ENCODE measurements at regions not wholly inside any gene's neighbourhood (a gene's known extent, or its start where the extent isn't known, plus 50 kb on each side); places are given as distances from the start of the nearest gene placed in this dataset.
A peak's percentile ranks its signal among the peaks of the same experiment; 100 is the strongest.

DNA sequence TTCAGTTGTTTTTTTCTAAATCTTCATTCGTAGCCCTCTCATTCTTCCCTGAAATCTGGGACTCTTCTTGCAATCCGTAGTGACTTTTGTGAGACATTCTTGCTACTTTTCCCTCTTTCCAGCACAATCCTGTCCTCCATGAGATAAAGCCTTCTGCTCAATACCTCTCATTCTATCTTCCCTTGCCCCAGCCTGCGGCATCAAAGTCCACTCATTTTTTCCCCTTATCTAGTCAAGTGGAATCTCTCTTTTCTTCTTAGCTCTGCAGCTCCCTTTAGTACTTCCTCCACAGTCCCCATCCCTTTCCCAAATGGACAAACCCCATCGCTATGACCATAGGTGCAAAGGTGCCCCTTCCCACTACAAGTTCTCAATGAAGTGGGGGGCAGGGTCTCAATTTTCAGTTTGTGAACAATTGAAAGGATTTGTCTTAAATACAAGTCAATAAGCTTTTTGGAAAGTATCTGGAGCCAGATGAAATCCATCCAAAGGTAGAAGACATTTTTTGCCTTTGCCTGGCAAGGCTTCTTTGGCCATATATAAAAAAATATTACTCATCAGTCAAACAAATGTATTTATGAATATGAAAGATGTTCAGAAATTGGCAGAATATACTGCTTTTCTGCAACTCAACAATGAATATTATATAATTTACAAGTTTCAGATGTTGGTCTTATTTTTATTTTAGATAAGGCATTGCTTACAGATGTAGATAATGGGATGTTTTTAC is 179.4 kb downstream of the SNAPC1 start:
- DNase-seq (ENCODE audit: low read depth): no peak

- no peak for DNase-seq (ENCODE audit: low read depth)
Measured at GRCh38 chr14:61948376-61948775, 186.2 kb downstream of the SNAPC1 start.

- no peak for DNase-seq (ENCODE audit: low read depth)
Measured at GRCh38 chr14:61950340-61950739, 188.1 kb downstream of the SNAPC1 start.

- no peak for DNase-seq (ENCODE audit: low read depth)
Measured at GRCh38 chr14:61953602-61954001, 191.4 kb downstream of the SNAPC1 start.

- no peak for DNase-seq (ENCODE audit: low read depth)
Measured at GRCh38 chr14:61954306-61954705, 192.1 kb downstream of the SNAPC1 start.

DNA sequence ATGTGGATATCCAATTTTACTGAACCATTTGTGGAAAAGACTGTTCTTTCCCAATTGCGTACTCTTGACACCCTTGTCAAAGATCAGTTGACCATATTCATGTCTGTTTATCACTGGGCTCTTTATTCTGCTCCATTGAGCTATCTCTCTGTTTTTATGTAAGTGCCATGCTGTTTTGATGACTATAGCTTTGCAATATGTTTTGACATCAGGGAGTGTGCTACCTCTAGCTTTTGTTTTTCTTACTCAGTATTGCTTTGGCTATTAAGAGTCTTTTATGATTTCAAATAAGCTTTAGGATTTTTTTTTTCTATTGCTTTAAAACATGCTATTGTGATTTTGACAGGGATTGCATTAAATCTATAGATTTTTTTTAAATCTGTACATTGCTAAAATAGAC is 194.3 kb downstream of the SNAPC1 start:
- DNase-seq (ENCODE audit: low read depth): no peak

GRCh38 chr14:61959348-61959747 is 197.1 kb downstream of the SNAPC1 start:
- no peak for DNase-seq (ENCODE audit: low read depth)

- DNase-seq (ENCODE audit: low read depth): no peak
Measured at GRCh38 chr14:61961369-61961768, 199.1 kb downstream of the SNAPC1 start.

GRCh38 chr14:61963926-61964325 is 201.7 kb downstream of the SNAPC1 start:
- no peak for DNase-seq (ENCODE audit: low read depth)

GRCh38 chr14:61965030-61965745 is 203.0 kb downstream of the SNAPC1 start:
- peak; percentile 86 for DNase-seq (ENCODE audit: low read depth)

DNA sequence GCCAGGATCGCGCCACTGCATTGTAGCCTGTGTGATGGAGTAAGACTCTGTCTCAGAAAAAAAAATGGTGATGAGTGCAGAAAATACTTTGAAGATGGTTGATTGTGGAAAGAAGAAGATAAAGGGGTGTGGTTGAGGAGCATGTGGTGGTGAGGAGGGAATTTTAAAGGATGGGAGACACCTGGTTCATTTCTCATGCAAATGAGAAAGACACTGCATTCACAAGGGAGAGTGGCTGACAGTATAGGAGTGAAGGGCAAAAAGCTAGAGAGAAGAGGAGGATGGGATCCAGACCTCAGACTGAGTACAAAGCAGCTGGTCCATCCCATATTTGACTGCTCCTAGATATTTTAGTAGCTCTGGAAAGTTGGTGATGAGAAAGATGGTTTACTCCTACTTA is 206.0 kb downstream of the SNAPC1 start:
- DNase-seq (ENCODE audit: low read depth): no peak

DNA sequence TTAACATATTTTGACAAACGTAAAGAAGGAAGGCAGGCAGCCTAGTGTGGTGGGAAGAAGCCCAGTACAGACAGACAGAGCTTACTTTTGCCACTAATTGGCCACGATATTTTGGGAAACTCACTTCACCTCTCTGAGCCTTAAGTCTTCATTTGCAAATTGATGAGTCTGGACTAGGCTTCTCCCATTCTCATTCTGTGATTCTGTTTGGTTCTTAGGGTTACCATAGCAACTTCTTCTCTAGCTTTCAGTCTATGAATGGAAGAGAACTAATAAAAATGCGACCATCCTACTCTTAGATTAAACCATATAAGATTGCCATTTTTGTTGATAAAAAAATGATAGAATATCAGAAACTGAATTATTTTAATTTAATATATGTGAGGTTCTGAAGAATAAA is 210.5 kb downstream of the SNAPC1 start:
- DNase-seq (ENCODE audit: low read depth): no peak

DNA sequence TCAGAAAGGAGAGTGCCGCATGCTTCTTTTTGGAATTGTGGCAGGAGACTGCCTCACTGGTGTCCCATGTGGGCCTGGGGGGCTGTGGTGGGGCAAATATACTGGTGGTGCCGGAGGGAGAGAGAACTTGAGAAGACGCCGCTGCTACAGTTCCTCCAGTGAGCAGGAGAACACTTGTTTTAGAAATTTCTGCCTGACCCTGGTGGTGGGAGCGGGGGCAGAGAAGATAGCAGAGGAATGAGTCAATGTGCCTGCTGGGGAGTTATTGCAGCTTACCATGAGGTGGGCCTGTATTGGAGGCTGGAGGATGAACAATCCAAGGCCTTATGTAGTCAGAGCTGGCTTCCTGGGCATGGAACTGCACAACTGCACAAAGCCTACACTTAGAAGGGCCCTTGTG is 211.8 kb downstream of the SNAPC1 start:
- no peak for DNase-seq (ENCODE audit: low read depth)

DNA sequence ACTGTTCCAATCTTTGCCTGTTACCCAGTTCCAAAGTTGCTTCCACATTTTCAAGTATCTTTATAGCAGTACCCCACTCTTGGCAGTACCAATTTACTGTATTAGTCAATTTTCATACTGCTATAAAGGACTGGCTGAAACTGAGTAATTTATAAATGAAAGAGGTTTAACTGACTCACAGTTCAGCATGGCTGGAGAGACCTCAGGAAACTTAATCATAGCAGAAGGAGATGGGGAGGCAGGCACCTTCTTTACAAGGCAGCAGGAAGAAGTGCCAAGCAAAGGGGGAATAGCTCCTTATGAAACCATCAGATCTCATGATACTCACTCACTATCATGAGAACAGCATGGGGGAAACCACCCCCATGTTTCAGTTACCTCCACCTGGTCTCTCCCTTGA is 215.0 kb downstream of the SNAPC1 start:
- DNase-seq (ENCODE audit: low read depth): no peak

- no peak for DNase-seq (ENCODE audit: low read depth)
Measured at GRCh38 chr14:61988240-61988639, 226.0 kb downstream of the SNAPC1 start.

DNA sequence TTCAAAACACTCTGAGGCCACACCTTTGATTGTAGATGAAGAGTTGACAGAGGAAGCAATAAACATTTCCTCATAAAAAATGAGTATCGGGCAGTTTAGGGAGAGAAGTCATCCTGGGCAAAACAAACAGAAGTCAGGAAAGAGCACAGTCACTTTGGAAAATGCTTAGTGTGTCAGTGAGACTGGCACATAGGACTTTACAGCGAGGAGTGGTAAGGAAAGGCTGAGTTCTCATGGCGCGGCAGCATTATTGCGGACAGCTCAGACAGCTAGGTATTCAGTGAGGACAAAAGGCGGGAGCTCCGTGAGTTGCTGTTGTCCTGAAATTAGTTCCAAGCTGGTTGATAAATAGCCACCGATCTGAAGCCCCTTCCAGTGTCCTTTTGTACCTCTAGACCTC is 229.9 kb downstream of the SNAPC1 start:
- DNase-seq (ENCODE audit: low read depth): no peak

- no peak for DNase-seq (ENCODE audit: low read depth)
Measured at GRCh38 chr14:61992926-61993325, 230.7 kb downstream of the SNAPC1 start.

GRCh38 chr14:61994589-61994988 is 232.4 kb downstream of the SNAPC1 start:
- no peak for DNase-seq (ENCODE audit: low read depth)

GRCh38 chr14:61996753-61997152 is 234.5 kb downstream of the SNAPC1 start:
- DNase-seq (ENCODE audit: low read depth): no peak

GRCh38 chr14:61997161-61997560 is 234.9 kb downstream of the SNAPC1 start:
- no peak for DNase-seq (ENCODE audit: low read depth)

GRCh38 chr14:62001963-62002362 is 239.7 kb downstream of the SNAPC1 start:
- DNase-seq (ENCODE audit: low read depth): no peak

DNA sequence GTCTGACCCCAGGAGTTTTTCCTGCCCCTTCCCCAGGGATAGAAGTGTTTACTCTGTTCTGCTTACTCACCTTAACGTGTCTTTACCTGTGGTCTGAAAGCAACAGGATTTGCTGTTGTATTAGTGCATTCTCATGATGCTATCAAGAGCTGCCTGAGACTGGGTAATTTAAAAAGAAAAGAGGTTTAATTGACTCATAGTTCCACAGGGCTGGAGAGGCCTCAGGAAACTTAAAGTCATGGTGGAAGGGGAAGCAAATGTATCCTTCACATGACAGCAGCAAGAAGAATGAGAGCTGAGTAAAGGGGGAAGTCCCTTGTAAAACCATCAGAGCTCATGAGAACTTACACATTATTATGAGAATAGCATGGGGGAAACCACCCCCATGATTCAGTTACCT is 240.4 kb downstream of the SNAPC1 start:
- DNase-seq (ENCODE audit: low read depth): no peak

DNA sequence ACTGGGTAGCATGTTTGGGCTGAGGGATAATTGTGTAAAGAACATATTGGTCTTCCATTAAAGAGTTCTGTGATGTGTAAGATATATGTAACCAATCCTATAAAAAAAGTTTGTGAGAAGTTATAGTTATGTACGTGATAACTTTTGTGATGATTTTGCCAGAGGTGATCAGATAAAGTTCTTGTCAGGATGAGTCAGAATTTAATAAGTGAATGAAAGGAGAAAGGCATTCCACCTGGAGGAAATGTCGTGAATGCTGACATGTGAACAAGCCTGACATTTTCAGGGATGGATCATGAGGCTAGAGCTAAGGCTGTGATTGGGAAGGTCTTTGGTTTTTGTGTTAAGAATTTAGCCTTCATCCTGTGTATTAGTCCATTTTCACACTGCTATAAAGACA is 241.5 kb downstream of the SNAPC1 start:
- no peak for DNase-seq (ENCODE audit: low read depth)

All from HS-27A (cell line).